Psoas muscle (tissue), 7 donors: ENCODE measurements at regions not wholly inside any gene's neighbourhood (a gene's known extent, or its start where the extent isn't known, plus 50 kb on each side); places are given as distances from the start of the nearest gene placed in this dataset.
"Not testable (repeated sequence)": the region's sequence is repeated elsewhere in the genome, so short reads cannot be mapped to it uniquely, and the experiment has no call there.

ENCODE experiments used
- ATAC-seq, 4 donors: fragments of 200-7000 bp; cut with Tn5 transposase; one replicate each; pipeline ENCODE4 v1.9.1; 2020; ENCODE audit warnings: moderate library complexity in 3 of 4, mild to moderate bottlenecking in 2 of 4
- DNase-seq, 2 donors: peaks; one replicate each; pipeline ENCODE4 v3.0.0-alpha.2; 2020
- H3K27ac ChIP-seq: fragments of 200-600 bp; one replicate; pipeline ENCODE4 v1.8.0; 2022
- H3K27me3 ChIP-seq, 3 donors: fragments of 200-600 bp in 1 of 3; one replicate each; pipeline versions ENCODE4 v1.6.1 to v1.8.0; 2013 to 2022; ENCODE audit warnings: low read length in 2 of 3, mild to moderate bottlenecking in 2 of 3, moderate library complexity in 1 of 3; ENCODE audit not compliant: insufficient read depth in 3 of 3
- H3K36me3 ChIP-seq, 2 donors: fragments of 200-600 bp in 1 of 2; one replicate each; pipeline versions ENCODE4 v1.6.1 to v1.8.0; 2013 to 2022; ENCODE audit warnings: low read depth in 1 of 2, mild to moderate bottlenecking in 1 of 2, moderate library complexity in 1 of 2; ENCODE audit not compliant: insufficient read depth in 1 of 2
- H3K4me1 ChIP-seq: fragments of 200-600 bp; one replicate; pipeline ENCODE4 v1.8.0; 2022
- H3K4me3 ChIP-seq: fragments of 200-600 bp; one replicate; pipeline ENCODE4 v1.8.0; 2022; ENCODE audit warnings: mild to moderate bottlenecking
- H3K9me3 ChIP-seq: fragments of 200-600 bp; one replicate; pipeline ENCODE4 v1.8.0; 2022
- CTCF ChIP-seq: fragments of 200-600 bp; IDR thresholded peaks from one replicate; pipeline ENCODE4 v1.8.0; 2022; ENCODE audit warnings: antibody characterized with exemption
- WGBS, 3 donors: extraction: QIAGEN DNeasy Blood & Tissue Kit; methylation state at CpG; one replicate each; pipeline versions ENCODE4 v1.1.6 to v1.1.7; 2013; 5-methylcytosine and 5-hydroxymethylcytosine counted together
- intact Hi-C, 2 donors: fragments of 100-400 bp; cut with DNase I; formaldehyde crosslinking; loops; one replicate each; pipeline versions ENCODE4 v1.11.0 to v1.14.2; 2022
- donor health status: healthy with polysubstance abuse.
- donor health status: DM: no; HTN: no; CAD: no; lungs with moderate emphysema.
- donor health status: Bipolar disorder and iron deficiency.
- donor health status: healthy.
- donor health status: DM: yes; HTN: yes; CAD: no.
- donor health status: DM: no; HTN: no; CAD: no.
- donor health status: DM: yes; HTN: yes; CAD: no.

GRCh38 chr20:41691443-41691842, 73.3 kb upstream of the CHD6 start:
- 89 to 95% (median 93%) methylated on average over 2 of the region's 2 CpGs for WGBS, 3 donors

GRCh38 chr20:41690702-41691101, 72.5 kb upstream of the CHD6 start:
- Histone ChIP-seq H3K27me3 (no peaks in the 10 kb centered on the region), H3K36me3 (no peaks in the 10 kb centered on the region), H3K4me1 (no peaks in the 10 kb centered on the region), H3K4me3 (no peak overlapping the region), H3K27ac (no peak overlapping the region), H3K9me3 (no peaks in the 10 kb centered on the region)
- intact Hi-C loops, result loop anchor here in 1 of 2 donors (5.0 to 10.0 kb wide), 2 partner anchors 73 to 216 kb away; partner anchors contain the start of gene CHD6
- no peak for DNase-seq
- WGBS, 3 donors, result 97% methylated on average over 1 of the region's 1 CpG
- ATAC-seq, result no peak
- TF ChIP-seq CTCF, result no peak

More at GRCh38 chr20:41691443-41691842, 73.3 kb upstream of the CHD6 start:
- intact Hi-C loops, result loop anchor here in 1 of 2 donors (5.0 to 10.0 kb wide), 2 partner anchors 74 to 217 kb away; partner anchors contain the start of gene CHD6
- H3K4me1 ChIP-seq, result peaks cover 4% of the 10 kb centered on the region
- H3K27me3 ChIP-seq, result no peaks in the 10 kb centered on the region
- H3K36me3 ChIP-seq, result no peaks in the 10 kb centered on the region
- ATAC-seq (no peak), DNase-seq (no peak)
- H3K27ac ChIP-seq, result no peak overlapping the region
- H3K9me3 ChIP-seq, result no peaks in the 10 kb centered on the region
- H3K4me3 ChIP-seq, result no peak overlapping the region
- TF ChIP-seq CTCF, result no peak

GRCh38 chr20:41686961-41687360, 68.8 kb upstream of the CHD6 start:
- no peaks in the 10 kb centered on the region for H3K9me3 ChIP-seq
- 95 to 97% (median 96%) methylated on average over 6 of the region's 6 CpGs for WGBS, 3 donors
- intact Hi-C loops, result no loop called here
- H3K4me1 ChIP-seq, result no peaks in the 10 kb centered on the region
- no peak for TF ChIP-seq CTCF
- H3K4me3 ChIP-seq, result no peak overlapping the region
- no peak overlapping the region for H3K27ac ChIP-seq
- no peaks in the 10 kb centered on the region for H3K36me3 ChIP-seq
- H3K27me3 ChIP-seq, result no peaks in the 10 kb centered on the region
- DNase-seq (no peak), ATAC-seq (no peak)

GRCh38 chr20:41685145-41685544, 67.0 kb upstream of the CHD6 start:
- H3K27me3 ChIP-seq, H3K36me3 ChIP-seq, intact Hi-C loops, H3K27ac ChIP-seq, ATAC-seq, H3K4me1 ChIP-seq, H3K4me3 ChIP-seq, DNase-seq, H3K9me3 ChIP-seq: not testable (repeated sequence)
- 44 to 68% (median 49%) methylated on average over 4 of the region's 4 CpGs for WGBS, 3 donors

- DNase-seq (no peak), ATAC-seq (no peak)
- Histone ChIP-seq H3K4me3 (no peak overlapping the region), H3K27me3 (no peaks in the 10 kb centered on the region), H3K27ac (no peak overlapping the region), H3K36me3 (no peaks in the 10 kb centered on the region), H3K9me3 (no peaks in the 10 kb centered on the region), H3K4me1 (no peaks in the 10 kb centered on the region)
- TF ChIP-seq CTCF, result no peak
- WGBS, 3 donors, result 93 to 97% (median 96%) methylated on average over 2 of the region's 2 CpGs
- intact Hi-C loops, result no loop called here
Measured at GRCh38 chr20:41678799-41679198, 60.6 kb upstream of the CHD6 start.
